Neutrophil (primary cell): ENCODE measurements at regions not wholly inside any gene's neighbourhood (a gene's known extent, or its start where the extent isn't known, plus 50 kb on each side); places are given as distances from the start of the nearest gene placed in this dataset.

Experiments used
- H3K27ac ChIP-seq: fragments of 200-600 bp; sonication (generic); 2 replicates; pipeline ENCODE4 v1.5.1; 2016; ENCODE audit warnings: mild to moderate bottlenecking, moderate library complexity
- H3K27me3 ChIP-seq: fragments of 200-600 bp; sonication (generic); 2 replicates; pipeline ENCODE4 v1.6.0; 2016; ENCODE audit warnings: mild to moderate bottlenecking
- H3K36me3 ChIP-seq: fragments of 200-600 bp; sonication (generic); 2 replicates; pipeline ENCODE4 v1.5.1; 2017
- H3K4me1 ChIP-seq, 2 experiments: fragments of 200-600 bp in 1 of 2; sonication (generic) in 1 of 2; 1 replicate in 1 of 2; 2 replicates in 1 of 2; pipeline versions ENCODE4 v1.5.1 to v1.6.1; 2013 to 2016; ENCODE audit warnings: low read depth in 1 of 2, low read length in 1 of 2, mild to moderate bottlenecking in 1 of 2, moderate library complexity in 1 of 2; ENCODE audit not compliant: control insufficient read depth in 1 of 2, insufficient read depth in 1 of 2
- H3K4me3 ChIP-seq, 2 experiments: fragments of 200-600 bp in 1 of 2; sonication (generic) in 1 of 2; 1 replicate in 1 of 2; 2 replicates in 1 of 2; pipeline ENCODE4 v1.5.1; 2013 to 2016; ENCODE audit warnings: low read depth in 1 of 2, low read length in 1 of 2, mild to moderate bottlenecking in 1 of 2, moderate library complexity in 1 of 2
- H3K9me3 ChIP-seq: fragments of 200-600 bp; sonication (generic); 2 replicates; pipeline ENCODE4 v1.5.1; 2016
- CTCF ChIP-seq: fragments of 200-600 bp; sonication (generic); IDR thresholded peaks from 2 replicates; pipeline ENCODE4 v1.5.1; 2016; ENCODE audit warnings: antibody characterized with exemption

GRCh38 chr12:92336641-92337040 is 191.0 kb upstream of the BTG1 start:
- no peak overlapping the region for H3K4me3 ChIP-seq
- peaks cover 0 to 5% of the 10 kb centered on the region in 2 experiments for H3K4me1 ChIP-seq
- TF ChIP-seq CTCF = no peak
- H3K9me3 ChIP-seq = no peaks in the 10 kb centered on the region
- H3K27ac ChIP-seq = no peak overlapping the region
- no peaks in the 10 kb centered on the region for H3K27me3 ChIP-seq
- no peaks in the 10 kb centered on the region for H3K36me3 ChIP-seq

- H3K4me3 ChIP-seq = no peak overlapping the region
- no peaks in the 10 kb centered on the region for H3K4me1 ChIP-seq
- H3K9me3 ChIP-seq = no peaks in the 10 kb centered on the region
- H3K27ac ChIP-seq = no peak overlapping the region
- TF ChIP-seq CTCF = no peak
- H3K27me3 ChIP-seq = no peaks in the 10 kb centered on the region
- no peaks in the 10 kb centered on the region for H3K36me3 ChIP-seq
Measured at GRCh38 chr12:92335831-92336230, 190.2 kb upstream of the BTG1 start.

- Histone ChIP-seq H3K4me3 (no peak overlapping the region), H3K9me3 (no peaks in the 10 kb centered on the region), H3K27me3 (no peaks in the 10 kb centered on the region), H3K27ac (no peak overlapping the region), H3K4me1 (no peaks in the 10 kb centered on the region), H3K36me3 (no peaks in the 10 kb centered on the region)
- no peak for TF ChIP-seq CTCF
Measured at GRCh38 chr12:92334552-92334951, 188.9 kb upstream of the BTG1 start.

GRCh38 chr12:92332552-92332951 is 186.9 kb upstream of the BTG1 start:
- H3K4me3 ChIP-seq = no peak overlapping the region
- H3K36me3 ChIP-seq = no peaks in the 10 kb centered on the region
- no peak overlapping the region for H3K27ac ChIP-seq
- no peaks in the 10 kb centered on the region for H3K27me3 ChIP-seq
- H3K9me3 ChIP-seq = no peaks in the 10 kb centered on the region
- no peak for TF ChIP-seq CTCF
- no peaks in the 10 kb centered on the region for H3K4me1 ChIP-seq

- Histone ChIP-seq H3K9me3 (no peaks in the 10 kb centered on the region), H3K27me3 (no peaks in the 10 kb centered on the region), H3K4me1 (no peaks in the 10 kb centered on the region), H3K36me3 (no peaks in the 10 kb centered on the region), H3K27ac (no peak overlapping the region), H3K4me3 (no peak overlapping the region)
- no peak for TF ChIP-seq CTCF
Measured at GRCh38 chr12:92331383-92331782, 185.7 kb upstream of the BTG1 start.

GRCh38 chr12:92330654-92331053 is 185.0 kb upstream of the BTG1 start:
- no peaks in the 10 kb centered on the region for H3K9me3 ChIP-seq
- H3K27me3 ChIP-seq = no peaks in the 10 kb centered on the region
- no peak for TF ChIP-seq CTCF
- H3K4me3 ChIP-seq = no peak overlapping the region
- no peaks in the 10 kb centered on the region for H3K36me3 ChIP-seq
- H3K4me1 ChIP-seq = no peaks in the 10 kb centered on the region
- H3K27ac ChIP-seq = no peak overlapping the region
